ENCODE measurements at regions not wholly inside any gene's neighbourhood (a gene's known extent, or its start where the extent isn't known, plus 50 kb on each side); places are given as distances from the start of the nearest gene placed in this dataset.
A peak's percentile ranks its signal among the peaks of the same experiment; 100 is the strongest.
"Not testable (repeated sequence)": the region's sequence is repeated elsewhere in the genome, so short reads cannot be mapped to it uniquely, and the experiment has no call there.

- ATAC-seq (no peak), DNase-seq (ENCODE audit: low spot score) (peak; percentile 10)
- intact Hi-C loops (cut with DNase I) = no loop called here
Observed at GRCh38 chr10:78341953-78342614, 308.4 kb downstream of the RPS24 start.

- no peak for ATAC-seq
- intact Hi-C loops (cut with DNase I) = no loop called here
- peak; percentile 28 for DNase-seq (ENCODE audit: low spot score)
Observed at GRCh38 chr10:78342827-78343653, 309.4 kb downstream of the RPS24 start.

GRCh38 chr10:78344257-78344656 lies 310.6 kb downstream of the RPS24 start:
- intact Hi-C loops (cut with DNase I); ATAC-seq: not testable (repeated sequence)
- peak; percentile 15 for DNase-seq (ENCODE audit: low spot score)

- ATAC-seq; intact Hi-C loops (cut with DNase I): not testable (repeated sequence)
- DNase-seq (ENCODE audit: low spot score) = peak; percentile 21
Observed at GRCh38 chr10:78345515-78345914, 311.9 kb downstream of the RPS24 start.

- DNase-seq (ENCODE audit: low spot score) (no peak), ATAC-seq (no peak)
- intact Hi-C loops (cut with DNase I) = no loop called here
Observed at GRCh38 chr10:78346721-78347120, 313.1 kb downstream of the RPS24 start.

- peak; percentile 31 for DNase-seq (ENCODE audit: low spot score)
- no peak for ATAC-seq
- intact Hi-C loops (cut with DNase I) = no loop called here
Observed at GRCh38 chr10:78348411-78349164, 314.9 kb downstream of the RPS24 start.

GRCh38 chr10:78349165-78349516 lies 315.5 kb downstream of the RPS24 start:
- intact Hi-C loops (cut with DNase I) = no loop called here
- DNase-seq (ENCODE audit: low spot score) = peak; percentile 15
- ATAC-seq = no peak

- intact Hi-C loops (cut with DNase I) = loop anchor here (10.0 kb wide), 1 partner anchor 475 kb away; no protein-coding TSS in a partner anchor
- ATAC-seq = no peak
- DNase-seq (ENCODE audit: low spot score) = peak; percentile 13
Observed at GRCh38 chr10:78349911-78350663, 316.4 kb downstream of the RPS24 start.

- ATAC-seq (no peak), DNase-seq (ENCODE audit: low spot score) (peak; percentile 30)
- intact Hi-C loops (cut with DNase I) = loop anchor here (10.0 kb wide), 1 partner anchor 476 kb away; no protein-coding TSS in a partner anchor
Observed at GRCh38 chr10:78351283-78351682, 317.6 kb downstream of the RPS24 start.

GRCh38 chr10:78351809-78352208 lies 318.1 kb downstream of the RPS24 start:
- DNase-seq (ENCODE audit: low spot score) (peak; percentile 18), ATAC-seq (no peak)
- intact Hi-C loops (cut with DNase I) = loop anchor here (10.0 kb wide), 1 partner anchor 477 kb away; no protein-coding TSS in a partner anchor

GRCh38 chr10:78353636-78354035 lies 320.0 kb downstream of the RPS24 start:
- intact Hi-C loops (cut with DNase I) = loop anchor here (10.0 kb wide), 1 partner anchor 479 kb away; no protein-coding TSS in a partner anchor
- ATAC-seq = peak; percentile 48

GRCh38 chr10:78354101-78354500 lies 320.4 kb downstream of the RPS24 start:
- no peak for DNase-seq (ENCODE audit: low spot score)
- intact Hi-C loops (cut with DNase I) = loop anchor here (10.0 kb wide), 1 partner anchor 479 kb away; no protein-coding TSS in a partner anchor
- ATAC-seq = peak; percentile 54

More at GRCh38 chr10:78353636-78354035, 320.0 kb downstream of the RPS24 start:
- no peak for DNase-seq (ENCODE audit: low spot score)

GRCh38 chr10:78356291-78356900 lies 322.7 kb downstream of the RPS24 start:
- no peak for ATAC-seq
- no peak for DNase-seq (ENCODE audit: low spot score)
- intact Hi-C loops (cut with DNase I) = loop anchor here (10.0 kb wide), 1 partner anchor 482 kb away; no protein-coding TSS in a partner anchor

GRCh38 chr10:78357141-78358063 lies 323.7 kb downstream of the RPS24 start:
- intact Hi-C loops (cut with DNase I) = loop anchor here (10.0 kb wide), 1 partner anchor 483 kb away; no protein-coding TSS in a partner anchor
- no peak for DNase-seq (ENCODE audit: low spot score)

GRCh38 chr10:78358351-78358750 lies 324.7 kb downstream of the RPS24 start:
- intact Hi-C loops (cut with DNase I) = loop anchor here (10.0 kb wide), 1 partner anchor 484 kb away; no protein-coding TSS in a partner anchor
- ATAC-seq = no peak
- DNase-seq (ENCODE audit: low spot score) = no peak

More at GRCh38 chr10:78357141-78358063, 323.7 kb downstream of the RPS24 start:
- ATAC-seq = no peak

- no peak for DNase-seq (ENCODE audit: low spot score)
- ATAC-seq = no peak
- intact Hi-C loops (cut with DNase I) = loop anchor here (10.0 kb wide), 1 partner anchor 484 kb away; no protein-coding TSS in a partner anchor
Observed at GRCh38 chr10:78358982-78359381, 325.3 kb downstream of the RPS24 start.

- DNase-seq (ENCODE audit: low spot score) (no peak), ATAC-seq (no peak)
- intact Hi-C loops (cut with DNase I) = loop anchor here (10.0 kb wide), 1 partner anchor 485 kb away; no protein-coding TSS in a partner anchor
Observed at GRCh38 chr10:78359640-78360091, 326.0 kb downstream of the RPS24 start.

Data from sciatic nerve (tissue), 2 donors.